Activated T-helper 1 cell treated with anti-CD3 and anti-CD28 coated beads, Interleukin-12 subunit alpha, Interleukin-12 subunit beta, Interleukin-2, Interleukin-4 antibody, amounts not matched to agents 30 ng/mL and 10 ng/mL and 1 ng/mL, durations not matched to agents 14 hours and 24 hours and 36 hours (primary cell): ENCODE measurements at regions not wholly inside any gene's neighbourhood (a gene's known extent, or its start where the extent isn't known, plus 50 kb on each side); places are given as distances from the start of the nearest gene placed in this dataset.

ENCODE experiments used
- DNase-seq: peaks from one replicate; pipeline ENCODE4 v3.0.0; 2021; ENCODE audit warnings: low spot score
- H3K27ac Mint-ChIP-seq: one replicate; pipeline ENCODE4 v1.8.0; 2021; ENCODE audit warnings: mild to moderate bottlenecking, mixed read lengths
- H3K27me3 Mint-ChIP-seq: one replicate; pipeline ENCODE4 v1.8.0; 2022; ENCODE audit warnings: mild to moderate bottlenecking, moderate library complexity, mixed read lengths; ENCODE audit not compliant: insufficient read depth
- H3K36me3 Mint-ChIP-seq: one replicate; pipeline ENCODE4 v1.8.0; 2021; ENCODE audit warnings: low read depth, mixed read lengths
- H3K4me1 Mint-ChIP-seq: one replicate; pipeline ENCODE4 v1.8.0; 2021; ENCODE audit warnings: low read depth, mixed read lengths
- H3K4me3 Mint-ChIP-seq: one replicate; pipeline ENCODE4 v1.8.0; 2021; ENCODE audit warnings: mild to moderate bottlenecking, moderate library complexity, mixed read lengths
- H3K9me3 Mint-ChIP-seq: one replicate; pipeline ENCODE4 v1.8.0; 2021; ENCODE audit warnings: mixed read lengths
- intact Hi-C: fragments of 100-400 bp; cut with micrococcal nuclease; formaldehyde crosslinking; loops from one replicate; pipeline ENCODE4 v1.15.1; 2024

- H3K9me3 Mint-ChIP-seq: peaks cover 4% of the 10 kb centered on the region
- no peak for DNase-seq
- no peak overlapping the region for H3K27ac Mint-ChIP-seq
- H3K36me3 Mint-ChIP-seq: no peaks in the 10 kb centered on the region
- no peaks in the 10 kb centered on the region for H3K27me3 Mint-ChIP-seq
- intact Hi-C loops: no loop called here
- no peak overlapping the region for H3K4me3 Mint-ChIP-seq
- no peaks in the 10 kb centered on the region for H3K4me1 Mint-ChIP-seq
Observed at GRCh38 chr5:166074582-166075481, 2216.6 kb upstream of the WWC1 start.

DNA sequence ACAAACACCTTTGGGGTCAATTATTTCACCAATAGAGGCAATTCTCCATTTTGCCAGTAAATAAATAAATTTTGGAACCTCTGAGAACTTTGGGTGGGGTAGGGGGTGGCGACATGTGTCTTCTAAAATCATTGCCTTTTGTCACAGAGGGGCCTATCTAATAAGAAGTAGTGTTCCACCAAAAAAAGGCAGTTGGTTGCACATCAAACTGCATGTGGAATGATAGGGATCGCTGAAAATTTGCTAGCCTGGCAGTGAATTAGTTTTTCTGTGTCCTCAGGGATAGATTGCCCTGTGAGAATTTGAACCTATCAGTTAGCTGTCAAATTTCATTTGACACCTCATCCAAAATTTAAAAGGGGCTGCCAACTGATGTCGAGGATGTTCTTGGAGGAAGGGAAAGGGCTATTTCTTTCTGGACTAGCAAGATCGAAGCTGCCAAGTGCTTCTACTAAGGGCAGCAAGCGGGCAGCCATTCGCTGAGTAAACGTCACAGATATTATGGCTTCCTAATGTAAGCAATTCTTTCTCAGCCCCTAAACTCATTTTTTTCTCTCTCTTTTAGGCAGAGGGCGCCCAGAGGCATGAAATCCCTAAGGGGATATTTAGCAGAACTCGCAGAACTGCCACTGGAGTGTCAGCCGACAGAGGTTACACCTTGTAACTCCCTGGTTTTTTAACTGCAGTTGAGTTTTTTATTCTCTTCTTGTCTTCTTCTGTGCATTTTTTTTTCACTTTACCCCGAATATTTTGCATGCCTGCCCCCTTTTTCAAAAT lies 2208.1 kb upstream of the WWC1 start:
- H3K9me3 Mint-ChIP-seq: peaks cover 14% of the 10 kb centered on the region
- no peak overlapping the region for H3K4me3 Mint-ChIP-seq
- no peaks in the 10 kb centered on the region for H3K27me3 Mint-ChIP-seq
- intact Hi-C loops: no loop called here
- H3K36me3 Mint-ChIP-seq: no peaks in the 10 kb centered on the region
- H3K4me1 Mint-ChIP-seq: no peaks in the 10 kb centered on the region
- DNase-seq: no peak
- H3K27ac Mint-ChIP-seq: no peak overlapping the region

GRCh38 chr5:166086568-166086967 lies 2204.9 kb upstream of the WWC1 start:
- intact Hi-C loops: no loop called here
- no peak overlapping the region for H3K27ac Mint-ChIP-seq

DNA sequence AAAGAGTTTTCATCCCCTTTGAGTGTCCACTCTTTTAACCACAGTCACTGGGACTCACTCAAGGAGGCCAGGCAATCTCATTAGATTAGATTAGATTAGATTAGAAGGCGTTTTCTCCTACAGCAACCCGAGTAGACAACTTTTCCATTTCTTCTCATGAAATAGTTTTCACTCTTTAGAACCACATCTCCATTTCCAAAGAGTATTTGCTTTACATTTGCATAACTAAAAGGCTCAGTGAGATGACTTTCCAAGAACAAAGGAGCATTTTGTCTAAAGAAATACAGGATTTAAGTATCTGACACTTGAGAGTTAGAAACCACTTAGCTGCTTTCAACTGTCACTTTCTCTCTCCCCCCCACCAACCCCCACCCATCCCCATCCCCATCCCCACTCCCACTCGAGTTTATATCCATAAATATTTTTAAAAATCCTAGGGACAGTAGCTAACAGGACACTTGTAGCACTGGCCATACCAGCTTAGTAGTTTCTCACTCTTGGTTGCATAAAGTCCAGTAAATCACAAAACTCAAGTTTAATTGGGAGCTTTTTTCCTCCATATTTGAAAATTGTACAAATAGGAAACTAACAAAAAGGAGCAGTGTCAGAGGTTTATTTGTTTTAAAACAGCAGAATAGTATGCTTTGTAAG lies 2202.9 kb upstream of the WWC1 start:
- intact Hi-C loops: no loop called here
- no peaks in the 10 kb centered on the region for H3K36me3 Mint-ChIP-seq
- DNase-seq: no peak
- H3K9me3 Mint-ChIP-seq: peaks cover 8% of the 10 kb centered on the region
- no peak overlapping the region for H3K4me3 Mint-ChIP-seq
- no peaks in the 10 kb centered on the region for H3K27me3 Mint-ChIP-seq
- H3K4me1 Mint-ChIP-seq: no peaks in the 10 kb centered on the region
- H3K27ac Mint-ChIP-seq: no peak overlapping the region

More at GRCh38 chr5:166086568-166086967, 2204.9 kb upstream of the WWC1 start:
- Mint-ChIP-seq H3K36me3 (no peaks in the 10 kb centered on the region), H3K4me1 (no peaks in the 10 kb centered on the region), H3K27me3 (no peaks in the 10 kb centered on the region), H3K4me3 (no peak overlapping the region), H3K9me3 (peaks cover 14% of the 10 kb centered on the region)
- DNase-seq: no peak

- no peaks in the 10 kb centered on the region for H3K4me1 Mint-ChIP-seq
- no peak for DNase-seq
- H3K36me3 Mint-ChIP-seq: no peaks in the 10 kb centered on the region
- no peak overlapping the region for H3K27ac Mint-ChIP-seq
- H3K9me3 Mint-ChIP-seq: peaks cover 12% of the 10 kb centered on the region
- no peaks in the 10 kb centered on the region for H3K27me3 Mint-ChIP-seq
- intact Hi-C loops: no loop called here
- no peak overlapping the region for H3K4me3 Mint-ChIP-seq
Observed at GRCh38 chr5:166091931-166092330, 2199.5 kb upstream of the WWC1 start.

- no peak overlapping the region for H3K4me3 Mint-ChIP-seq
- H3K4me1 Mint-ChIP-seq: no peaks in the 10 kb centered on the region
- H3K36me3 Mint-ChIP-seq: no peaks in the 10 kb centered on the region
- intact Hi-C loops: no loop called here
- no peak for DNase-seq
- H3K27me3 Mint-ChIP-seq: no peaks in the 10 kb centered on the region
- no peak overlapping the region for H3K27ac Mint-ChIP-seq
- peaks cover 5% of the 10 kb centered on the region for H3K9me3 Mint-ChIP-seq
Observed at GRCh38 chr5:166093312-166093711, 2198.1 kb upstream of the WWC1 start.

DNA sequence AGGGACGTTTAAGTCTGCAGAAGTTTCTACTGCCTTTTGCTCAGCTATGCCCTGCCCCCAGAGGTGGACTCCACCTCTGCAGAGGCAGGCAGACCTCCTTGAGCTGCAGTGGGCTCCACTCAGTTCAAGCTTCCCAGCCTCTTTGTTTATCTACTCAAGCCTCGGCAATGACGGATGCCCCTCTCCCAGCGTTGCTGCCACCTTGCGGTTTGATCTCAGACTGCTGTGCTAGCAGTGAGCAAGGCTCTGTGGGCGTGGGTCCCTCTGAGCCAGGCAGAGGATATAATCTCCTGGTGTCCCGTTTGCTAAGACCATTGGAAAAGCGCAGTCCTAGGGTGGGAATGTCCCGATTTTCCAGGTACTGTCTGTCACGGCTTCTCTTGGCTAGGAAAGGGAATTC lies 2188.5 kb upstream of the WWC1 start:
- no peak overlapping the region for H3K27ac Mint-ChIP-seq
- H3K9me3 Mint-ChIP-seq: peaks cover 11% of the 10 kb centered on the region
- intact Hi-C loops: no loop called here
- H3K4me3 Mint-ChIP-seq: no peak overlapping the region
- DNase-seq: no peak
- H3K36me3 Mint-ChIP-seq: no peaks in the 10 kb centered on the region
- no peaks in the 10 kb centered on the region for H3K4me1 Mint-ChIP-seq
- no peaks in the 10 kb centered on the region for H3K27me3 Mint-ChIP-seq

DNA sequence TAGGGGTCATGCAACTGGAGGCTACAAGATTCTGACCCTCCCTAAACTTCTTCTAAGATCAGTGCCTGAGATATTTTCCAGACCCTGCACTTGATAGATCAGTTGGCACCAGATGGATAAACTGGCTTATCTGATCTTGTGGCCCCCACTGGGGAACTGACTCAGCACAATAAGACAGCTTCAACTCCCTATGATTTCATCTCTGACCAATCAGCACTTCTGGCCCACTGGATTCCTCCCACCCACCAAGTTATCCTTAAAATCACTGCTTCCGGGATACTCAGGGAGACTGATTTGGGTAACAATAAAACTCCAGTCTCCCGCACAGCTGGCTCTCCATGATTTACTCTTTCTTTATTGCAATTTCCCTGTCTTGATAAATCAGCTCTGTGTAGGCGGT lies 2180.4 kb upstream of the WWC1 start:
- no peak overlapping the region for H3K27ac Mint-ChIP-seq
- H3K4me3 Mint-ChIP-seq: no peak overlapping the region
- intact Hi-C loops: no loop called here
- no peaks in the 10 kb centered on the region for H3K36me3 Mint-ChIP-seq
- H3K4me1 Mint-ChIP-seq: no peaks in the 10 kb centered on the region
- DNase-seq: no peak
- no peaks in the 10 kb centered on the region for H3K27me3 Mint-ChIP-seq
- no peaks in the 10 kb centered on the region for H3K9me3 Mint-ChIP-seq

GRCh38 chr5:166117072-166118066 lies 2174.1 kb upstream of the WWC1 start:
- DNase-seq: no peak
- Mint-ChIP-seq H3K4me1 (no peaks in the 10 kb centered on the region), H3K4me3 (no peak overlapping the region), H3K36me3 (no peaks in the 10 kb centered on the region), H3K9me3 (peaks cover 5% of the 10 kb centered on the region), H3K27ac (no peak overlapping the region), H3K27me3 (no peaks in the 10 kb centered on the region)
- intact Hi-C loops: no loop called here

DNA sequence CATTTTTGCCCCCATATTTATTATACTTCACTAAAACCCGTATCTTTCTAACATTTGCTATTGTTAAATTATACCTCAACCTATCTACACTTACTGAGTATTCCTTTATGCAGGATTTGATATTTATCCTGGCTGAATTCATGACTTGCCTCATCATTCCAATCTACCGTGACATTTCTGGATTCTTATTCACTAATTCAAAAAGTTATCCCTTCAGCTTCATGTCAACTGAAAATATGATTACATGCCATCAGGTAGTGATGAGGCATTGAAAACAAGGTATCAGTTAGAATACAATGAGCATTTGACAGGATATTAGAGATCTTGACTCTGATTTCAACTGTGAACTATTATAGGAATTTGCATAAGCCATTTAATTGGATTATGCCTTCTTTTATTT lies 2171.9 kb upstream of the WWC1 start:
- H3K4me3 Mint-ChIP-seq: no peak overlapping the region
- peaks cover 5% of the 10 kb centered on the region for H3K9me3 Mint-ChIP-seq
- H3K4me1 Mint-ChIP-seq: no peaks in the 10 kb centered on the region
- H3K27ac Mint-ChIP-seq: no peak overlapping the region
- no peak for DNase-seq
- H3K36me3 Mint-ChIP-seq: no peaks in the 10 kb centered on the region
- H3K27me3 Mint-ChIP-seq: no peaks in the 10 kb centered on the region
- intact Hi-C loops: no loop called here

GRCh38 chr5:166123717-166124116 lies 2167.7 kb upstream of the WWC1 start:
- Mint-ChIP-seq H3K4me3 (no peak overlapping the region), H3K9me3 (peaks cover 11% of the 10 kb centered on the region), H3K4me1 (no peaks in the 10 kb centered on the region), H3K36me3 (no peaks in the 10 kb centered on the region), H3K27me3 (no peaks in the 10 kb centered on the region), H3K27ac (no peak overlapping the region)
- intact Hi-C loops: no loop called here
- DNase-seq: no peak
